Memory B cell (primary cell): ENCODE measurements at regions not wholly inside any gene's neighbourhood (a gene's known extent, or its start where the extent isn't known, plus 50 kb on each side); places are given as distances from the start of the nearest gene placed in this dataset.

Experiments used
- ATAC-seq: fragments of 150-1000 bp; cut with Tn5 transposase; 2 replicates; pipeline ENCODE4 v1.10.0; 2021; ENCODE audit warnings: low read depth, mild to moderate bottlenecking, moderate library complexity
- DNase-seq, 2 donors: peaks; one replicate each; pipeline ENCODE4 v3.0.0; 2022; ENCODE audit warnings: low spot score in 2 of 2
- H3K27ac Mint-ChIP-seq: one replicate; pipeline ENCODE4 v1.8.0; 2022; ENCODE audit warnings: mild to moderate bottlenecking, moderate library complexity, mixed read lengths
- H3K27me3 Mint-ChIP-seq: one replicate; pipeline ENCODE4 v1.8.0; 2022; ENCODE audit warnings: mixed read lengths
- H3K36me3 Mint-ChIP-seq: one replicate; pipeline ENCODE4 v1.8.0; 2022; ENCODE audit warnings: mild to moderate bottlenecking, mixed read lengths
- H3K4me1 Mint-ChIP-seq: one replicate; pipeline ENCODE4 v1.8.0; 2022; ENCODE audit warnings: mixed read lengths
- H3K4me3 Mint-ChIP-seq: one replicate; pipeline ENCODE4 v1.8.0; 2022; ENCODE audit warnings: mild to moderate bottlenecking, moderate library complexity, mixed read lengths
- H3K9me3 Mint-ChIP-seq: one replicate; pipeline ENCODE4 v1.8.0; 2022; ENCODE audit warnings: mixed read lengths

DNA sequence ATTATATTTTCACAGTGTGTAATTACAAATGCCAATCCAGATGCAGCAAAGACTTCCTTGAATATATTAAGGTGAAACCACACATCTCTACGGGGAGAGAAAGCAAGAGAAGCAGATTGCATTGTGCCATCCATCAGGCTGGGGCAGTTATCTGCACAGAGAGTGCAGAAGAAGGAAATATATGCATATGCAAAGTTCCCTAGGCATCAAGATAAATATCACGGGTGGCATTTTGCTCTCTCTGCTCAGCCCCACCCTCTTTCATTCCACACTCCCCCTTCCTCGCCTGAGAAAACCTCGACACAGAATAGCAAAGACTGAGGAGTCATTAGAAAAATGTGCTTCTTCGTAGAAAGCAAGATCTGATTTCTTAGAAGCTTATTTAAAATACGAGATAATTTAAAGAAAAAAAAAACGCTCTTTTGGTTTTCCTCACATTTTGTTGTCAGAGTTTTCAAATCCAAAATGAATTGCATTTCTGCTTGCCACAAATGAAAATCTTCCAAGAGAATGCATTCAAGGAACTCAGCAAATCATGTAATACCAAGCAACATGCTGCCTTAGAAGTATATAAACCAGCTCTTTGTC, 283.2 kb upstream of the LMCD1 start:
- H3K4me3 Mint-ChIP-seq: no peak overlapping the region
- DNase-seq: no peak

GRCh38 chr3:8220291-8220690, 281.3 kb upstream of the LMCD1 start:
- no peaks in the 10 kb centered on the region for H3K4me1 Mint-ChIP-seq
- no peak overlapping the region for H3K4me3 Mint-ChIP-seq
- DNase-seq (no peak), ATAC-seq (no peak)
- peaks cover 2% of the 10 kb centered on the region for H3K9me3 Mint-ChIP-seq
- H3K27me3 Mint-ChIP-seq: peaks cover 8% of the 10 kb centered on the region
- H3K36me3 Mint-ChIP-seq: no peaks in the 10 kb centered on the region
- H3K27ac Mint-ChIP-seq: no peak overlapping the region

More for the DNA sequence above, 283.2 kb upstream of the LMCD1 start:
- Mint-ChIP-seq H3K9me3 (peaks cover 2% of the 10 kb centered on the region), H3K4me1 (no peaks in the 10 kb centered on the region), H3K27ac (no peak overlapping the region), H3K27me3 (peaks cover 8% of the 10 kb centered on the region), H3K36me3 (no peaks in the 10 kb centered on the region)
- ATAC-seq: no peak

GRCh38 chr3:8223766-8224165, 277.9 kb upstream of the LMCD1 start:
- H3K9me3 Mint-ChIP-seq: no peaks in the 10 kb centered on the region
- H3K27ac Mint-ChIP-seq: no peak overlapping the region
- no peak overlapping the region for H3K4me3 Mint-ChIP-seq
- H3K4me1 Mint-ChIP-seq: no peaks in the 10 kb centered on the region
- H3K27me3 Mint-ChIP-seq: peaks cover 3% of the 10 kb centered on the region
- ATAC-seq: no peak
- no peaks in the 10 kb centered on the region for H3K36me3 Mint-ChIP-seq
- DNase-seq: no peak

DNA sequence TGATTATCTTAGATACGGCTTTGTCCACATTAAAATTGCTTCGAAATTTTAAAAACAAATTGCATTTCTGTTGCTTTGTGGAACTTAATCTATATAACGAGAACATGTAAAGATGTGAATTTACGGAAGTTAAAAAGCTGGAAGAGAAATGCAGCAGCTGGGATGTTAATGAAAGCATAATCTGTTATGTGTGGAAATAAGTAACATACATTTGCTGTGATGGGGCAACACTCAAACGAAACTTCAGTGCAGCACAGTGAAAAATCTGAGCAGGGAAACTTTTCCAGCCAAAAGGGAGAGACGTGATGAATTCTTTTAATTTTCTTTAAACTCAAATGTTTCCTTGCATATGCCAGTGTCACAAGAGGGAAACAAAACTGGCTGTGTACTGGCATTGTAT, 276.7 kb upstream of the LMCD1 start:
- Mint-ChIP-seq H3K27ac (no peak overlapping the region), H3K36me3 (no peaks in the 10 kb centered on the region), H3K4me1 (no peaks in the 10 kb centered on the region), H3K27me3 (peaks cover 1% of the 10 kb centered on the region), H3K4me3 (no peak overlapping the region), H3K9me3 (no peaks in the 10 kb centered on the region)
- DNase-seq (no peak), ATAC-seq (no peak)

GRCh38 chr3:8233938-8234337, 267.7 kb upstream of the LMCD1 start:
- Mint-ChIP-seq H3K4me1 (no peaks in the 10 kb centered on the region), H3K36me3 (no peaks in the 10 kb centered on the region), H3K9me3 (no peaks in the 10 kb centered on the region), H3K27me3 (peaks cover 6% of the 10 kb centered on the region), H3K27ac (no peak overlapping the region), H3K4me3 (no peak overlapping the region)
- ATAC-seq (no peak), DNase-seq (no peak)

- no peak overlapping the region for H3K27ac Mint-ChIP-seq
- H3K9me3 Mint-ChIP-seq: no peaks in the 10 kb centered on the region
- H3K4me1 Mint-ChIP-seq: no peaks in the 10 kb centered on the region
- peaks cover 4% of the 10 kb centered on the region for H3K27me3 Mint-ChIP-seq
- H3K36me3 Mint-ChIP-seq: no peaks in the 10 kb centered on the region
- DNase-seq (no peak), ATAC-seq (no peak)
- no peak overlapping the region for H3K4me3 Mint-ChIP-seq
Observed at GRCh38 chr3:8236264-8236663, 265.4 kb upstream of the LMCD1 start.

DNA sequence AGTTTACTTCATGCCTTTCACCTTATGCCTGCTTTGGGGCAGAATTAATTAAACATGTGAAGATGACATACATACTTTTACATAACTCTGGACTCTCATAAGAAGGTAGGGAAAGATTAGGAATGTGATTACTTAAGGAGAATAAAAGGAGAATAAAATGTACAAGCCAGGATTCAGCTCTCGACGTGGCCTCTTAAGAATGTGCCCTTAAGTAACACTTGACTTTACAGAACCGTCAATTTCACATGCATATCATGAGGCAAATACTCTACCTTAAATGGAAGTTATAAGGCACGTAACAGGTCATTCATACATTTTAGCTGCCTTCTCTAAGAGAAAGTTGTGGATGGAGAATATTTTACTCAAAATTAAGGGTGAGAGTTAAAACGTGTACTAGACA, 263.7 kb upstream of the LMCD1 start:
- no peak overlapping the region for H3K4me3 Mint-ChIP-seq
- H3K36me3 Mint-ChIP-seq: no peaks in the 10 kb centered on the region
- ATAC-seq (no peak), DNase-seq (no peak)
- H3K4me1 Mint-ChIP-seq: no peaks in the 10 kb centered on the region
- H3K27ac Mint-ChIP-seq: no peak overlapping the region
- peaks cover 3% of the 10 kb centered on the region for H3K9me3 Mint-ChIP-seq
- no peaks in the 10 kb centered on the region for H3K27me3 Mint-ChIP-seq

- Mint-ChIP-seq H3K27ac (no peak overlapping the region), H3K4me3 (no peak overlapping the region), H3K27me3 (no peaks in the 10 kb centered on the region), H3K4me1 (no peaks in the 10 kb centered on the region), H3K9me3 (peaks cover 3% of the 10 kb centered on the region), H3K36me3 (no peaks in the 10 kb centered on the region)
- ATAC-seq: no peak
- no peak for DNase-seq
Observed at GRCh38 chr3:8238432-8238831, 263.2 kb upstream of the LMCD1 start.

GRCh38 chr3:8239095-8239494, 262.5 kb upstream of the LMCD1 start:
- Mint-ChIP-seq H3K27me3 (no peaks in the 10 kb centered on the region), H3K9me3 (peaks cover 3% of the 10 kb centered on the region), H3K4me3 (no peak overlapping the region), H3K27ac (no peak overlapping the region), H3K4me1 (no peaks in the 10 kb centered on the region), H3K36me3 (no peaks in the 10 kb centered on the region)
- ATAC-seq: no peak
- no peak for DNase-seq

GRCh38 chr3:8239718-8240695, 261.6 kb upstream of the LMCD1 start:
- Mint-ChIP-seq H3K9me3 (peaks cover 3% of the 10 kb centered on the region), H3K4me3 (no peak overlapping the region), H3K27ac (no peak overlapping the region), H3K36me3 (no peaks in the 10 kb centered on the region), H3K27me3 (no peaks in the 10 kb centered on the region), H3K4me1 (no peaks in the 10 kb centered on the region)
- DNase-seq: peak in 1 of 2 donors; percentile 3
- ATAC-seq: no peak

- no peak overlapping the region for H3K27ac Mint-ChIP-seq
- H3K4me1 Mint-ChIP-seq: no peaks in the 10 kb centered on the region
- DNase-seq (no peak), ATAC-seq (no peak)
- H3K4me3 Mint-ChIP-seq: no peak overlapping the region
- H3K36me3 Mint-ChIP-seq: no peaks in the 10 kb centered on the region
- H3K27me3 Mint-ChIP-seq: peaks cover 9% of the 10 kb centered on the region
- H3K9me3 Mint-ChIP-seq: peaks cover 10% of the 10 kb centered on the region
Observed at GRCh38 chr3:8246070-8246469, 255.6 kb upstream of the LMCD1 start.

- H3K27ac Mint-ChIP-seq: no peak overlapping the region
Observed at GRCh38 chr3:8253201-8253600, 248.4 kb upstream of the LMCD1 start.

DNA sequence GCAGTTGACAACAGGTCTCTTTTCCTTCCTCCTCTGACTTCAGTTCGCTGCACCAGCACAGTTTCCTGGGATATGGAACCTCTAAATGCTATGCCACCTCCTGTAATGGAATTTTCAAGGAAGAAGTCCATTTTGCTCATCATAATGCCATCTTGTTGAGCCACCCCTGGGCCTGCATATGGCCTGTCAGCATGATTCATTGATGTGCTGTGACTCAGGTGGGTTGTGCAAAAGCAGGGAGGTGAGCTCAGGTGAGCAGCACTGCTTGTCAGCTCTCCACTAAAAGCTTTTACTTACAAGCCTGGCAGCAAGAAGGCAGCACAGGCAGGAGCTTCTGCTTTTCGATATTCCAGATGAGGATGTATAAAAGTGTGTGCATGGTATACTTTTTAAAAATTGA, 247.1 kb upstream of the LMCD1 start:
- peaks cover 13% of the 10 kb centered on the region for H3K9me3 Mint-ChIP-seq
- no peaks in the 10 kb centered on the region for H3K36me3 Mint-ChIP-seq
- peaks cover 9% of the 10 kb centered on the region for H3K27me3 Mint-ChIP-seq
- H3K4me3 Mint-ChIP-seq: no peak overlapping the region
- ATAC-seq (no peak), DNase-seq (no peak)
- H3K4me1 Mint-ChIP-seq: peaks cover 4% of the 10 kb centered on the region
- H3K27ac Mint-ChIP-seq: no peak overlapping the region

More at GRCh38 chr3:8253201-8253600, 248.4 kb upstream of the LMCD1 start:
- ATAC-seq: no peak
- Mint-ChIP-seq H3K4me1 (peaks cover 4% of the 10 kb centered on the region), H3K9me3 (peaks cover 13% of the 10 kb centered on the region), H3K27me3 (peaks cover 9% of the 10 kb centered on the region), H3K4me3 (no peak overlapping the region), H3K36me3 (no peaks in the 10 kb centered on the region)
- no peak for DNase-seq

- no peak for DNase-seq
- H3K27ac Mint-ChIP-seq: no peak overlapping the region
- no peak overlapping the region for H3K4me3 Mint-ChIP-seq
- peaks cover 4% of the 10 kb centered on the region for H3K4me1 Mint-ChIP-seq
- peaks cover 3% of the 10 kb centered on the region for H3K27me3 Mint-ChIP-seq
- H3K9me3 Mint-ChIP-seq: peaks cover 7% of the 10 kb centered on the region
- no peaks in the 10 kb centered on the region for H3K36me3 Mint-ChIP-seq
- ATAC-seq: no peak
Observed at GRCh38 chr3:8255725-8256124, 245.9 kb upstream of the LMCD1 start.
